Endothelial cell of umbilical vein (primary cell): ENCODE measurements at regions not wholly inside any gene's neighbourhood (a gene's known extent, or its start where the extent isn't known, plus 50 kb on each side); places are given as distances from the start of the nearest gene placed in this dataset.

Experiments
- BruUV-seq: library from RNA; stranded (reverse); fragments of 400-500 nt; replicated peaks from 2 replicates; lab custom pipeline; 2021; lab: Mats Ljungman, UMichigan
- CTCF ChIA-PET: fragments of 300-600, 350-600 bp; sonication (Branson Sonifier 250); formaldehyde crosslinking; loops from one replicate; lab custom pipeline; 2021; ENCODE audit warnings: antibody characterized with exemption, inconsistent platforms; lab: Charles Lee
- POLR2A ChIA-PET: fragments of 300-600, 350-600 bp; sonication (Branson Sonifier 250); formaldehyde crosslinking; loops from one replicate; lab custom pipeline; 2021; ENCODE audit warnings: antibody characterized with exemption, inconsistent platforms; lab: Charles Lee
- DNase-seq: peaks from one replicate; pipeline ENCODE4 v3.0.0-alpha.2; 2011; ENCODE audit warnings: low read depth, low spot score
- FAIRE-seq: peaks from 2 replicates; lab custom pipeline; 2011; peaks lifted over from hg19 to GRCh38; lab: Jason Lieb, UNC
- H2AFZ ChIP-seq: 2 replicates; pipeline ENCODE4 v1.6.0; 2012; ENCODE audit warnings: low read depth, low read length, control low read depth, inconsistent platforms
- H3K27ac ChIP-seq: 2 replicates; pipeline ENCODE4 v1.5.1; 2011; ENCODE audit warnings: low read depth, mild to moderate bottlenecking, control low read depth, low read length, moderate library complexity; ENCODE audit not compliant: insufficient read depth
- H3K27me3 ChIP-seq, 2 experiments: 2 replicates each; pipeline versions ENCODE4 v1.6.0 to v1.6.1; 2011; ENCODE audit warnings: low read length in 2 of 2, mixed read lengths in 1 of 2; ENCODE audit not compliant: control insufficient read depth in 2 of 2, insufficient read depth in 2 of 2
- H3K36me3 ChIP-seq, 2 experiments: 2 replicates in 1 of 2; 3 replicates in 1 of 2; pipeline ENCODE4 v1.5.1; 2011; ENCODE audit warnings: low read length in 2 of 2, mild to moderate bottlenecking in 1 of 2, moderate library complexity in 1 of 2; ENCODE audit not compliant: control insufficient read depth in 2 of 2, insufficient read depth in 2 of 2; ENCODE audit errors: extremely low read depth in 1 of 2
- H3K4me1 ChIP-seq: 3 replicates; pipeline ENCODE4 v1.5.1; 2011; ENCODE audit warnings: mild to moderate bottlenecking, low read length; ENCODE audit not compliant: control insufficient read depth, insufficient read depth; ENCODE audit errors: extremely low read depth
- H3K4me2 ChIP-seq: 2 replicates; pipeline ENCODE4 v1.6.1; 2011; ENCODE audit warnings: low read length, control low read depth, mixed read lengths; ENCODE audit not compliant: insufficient read depth
- H3K4me3 ChIP-seq, 3 experiments: fragments of 200-600 bp in 1 of 3; sonication (generic), shearing (Covaris generic) in 1 of 3; replicated peaks in 1 of 3; 2 replicates each; pipeline ENCODE4 v1.5.1; 2011 to 2016; ENCODE audit warnings: control low read depth in 3 of 3, low read length in 3 of 3, mild to moderate bottlenecking in 2 of 3, inconsistent platforms in 1 of 3, low read depth in 1 of 3, moderate library complexity in 1 of 3; ENCODE audit not compliant: insufficient read depth in 1 of 3
- H3K79me2 ChIP-seq: 2 replicates; pipeline ENCODE4 v1.6.0; 2012; ENCODE audit warnings: low read length, inconsistent platforms; ENCODE audit not compliant: control insufficient read depth, insufficient read depth
- H3K9ac ChIP-seq: replicated peaks from 2 replicates; pipeline ENCODE3; 2011; ENCODE audit warnings: low read length, control low read depth; ENCODE audit not compliant: insufficient read depth; ENCODE audit errors: extremely low read depth
- H3K9me1 ChIP-seq: replicated peaks from 3 replicates; pipeline ENCODE4 v1.6.0; 2011; ENCODE audit warnings: mild to moderate bottlenecking, low read length; ENCODE audit not compliant: control insufficient read depth, insufficient read depth; ENCODE audit errors: extremely low read depth
- H3K9me3 ChIP-seq: replicated peaks from 2 replicates; pipeline ENCODE4 v1.5.1; 2012; ENCODE audit warnings: low read length, inconsistent platforms; ENCODE audit not compliant: control insufficient read depth, insufficient read depth
- H4K20me1 ChIP-seq: replicated peaks from 2 replicates; pipeline ENCODE3; 2011; ENCODE audit warnings: mild to moderate bottlenecking, low read length; ENCODE audit not compliant: control insufficient read depth, insufficient read depth; ENCODE audit errors: extremely low read depth
- CTCF ChIP-seq, 2 donors: IDR thresholded peaks; 1 replicate in 1 of 2; 2 replicates in 1 of 2; pipeline ENCODE4 v1.5.1; 2011; ENCODE audit warnings: low read length in 2 of 2, mild to moderate bottlenecking in 2 of 2, moderate library complexity in 2 of 2, control low read depth in 1 of 2, inconsistent platforms in 1 of 2, low read depth in 1 of 2; ENCODE audit not compliant: insufficient read depth in 1 of 2; ENCODE audit errors: extremely low read depth in 1 of 2
- EZH2 ChIP-seq: IDR thresholded peaks from 2 replicates; pipeline ENCODE4 v1.6.1; 2012; ENCODE audit warnings: borderline replicate concordance, low read depth, mild to moderate bottlenecking, moderate library complexity, low read length, inconsistent platforms; ENCODE audit not compliant: severe bottlenecking
- FOS ChIP-seq: IDR thresholded peaks from 2 replicates; pipeline ENCODE4 v1.6.1; 2011; ENCODE audit warnings: mild to moderate bottlenecking, low read length, moderate library complexity, borderline replicate concordance; ENCODE audit not compliant: insufficient read depth
- GATA2 ChIP-seq: IDR thresholded peaks from 2 replicates; pipeline ENCODE4 v1.7.0; 2011; ENCODE audit warnings: low read depth, mild to moderate bottlenecking, moderate library complexity, mixed read lengths, low read length; ENCODE audit not compliant: insufficient read length, insufficient read depth
- JUN ChIP-seq: IDR thresholded peaks from 2 replicates; pipeline ENCODE4 v1.6.1; 2011; ENCODE audit warnings: borderline replicate concordance, low read depth; ENCODE audit not compliant: insufficient read length, insufficient read depth
- MYC ChIP-seq: IDR thresholded peaks from one replicate; pipeline ENCODE4 v1.6.1; 2011; ENCODE audit warnings: mild to moderate bottlenecking, low read depth, low read length
- POLR2A ChIP-seq: IDR thresholded peaks from 2 replicates; pipeline ENCODE4 v1.6.1; 2012; ENCODE audit warnings: low read depth, mild to moderate bottlenecking, control low read depth, low read length
- POLR2AphosphoS5 ChIP-seq: IDR thresholded peaks from 2 replicates; pipeline ENCODE4 v1.6.1; 2012; ENCODE audit warnings: low read depth, mild to moderate bottlenecking, control low read depth, low read length, moderate library complexity; ENCODE audit not compliant: insufficient read depth
- dilution Hi-C: fragments of 300-500 bp; cut with MboI; formaldehyde crosslinking; loops from one replicate; pipeline ENCODE4 v1.15.0; 2019; ENCODE audit warnings: low sequenced_read_pairs; ENCODE audit not compliant: extremely low pct_ligation_motif_present
- intact Hi-C: fragments of 100-400 bp; cut with micrococcal nuclease; formaldehyde crosslinking; loops from one replicate; pipeline ENCODE4 v1.10.0; 2022
- TF ChIP-seq, protein P1 (sequence below): IDR thresholded peaks from 2 replicates; pipeline ENCODE4 v1.6.1; 2011; ENCODE audit not compliant: insufficient read depth, insufficient read length

GRCh38 chr2:65866148-65866547, 433.7 kb upstream of the SPRED2 start:
- CTCF ChIA-PET: no interaction called here
- H3K27me3 ChIP-seq: no peaks in the 10 kb centered on the region
- no peak overlapping the region for H3K27ac ChIP-seq

More at GRCh38 chr2:65866148-65866547, 433.7 kb upstream of the SPRED2 start:
- Histone ChIP-seq H3K79me2 (no peaks in the 10 kb centered on the region), H3K36me3 (no peaks in the 10 kb centered on the region), H3K4me3 (no peak overlapping the region), H2AFZ (no peak overlapping the region), H3K4me2 (no peak overlapping the region), H3K9me1 (no peaks in the 10 kb centered on the region), H3K9ac (no peak overlapping the region), H4K20me1 (no peaks in the 10 kb centered on the region), H3K4me1 (no peaks in the 10 kb centered on the region), H3K9me3 (no peaks in the 10 kb centered on the region)
- intact Hi-C loops: no loop called here
- BruUV-seq: no TSS peak
- no peak for DNase-seq
- no peak for FAIRE-seq
- dilution Hi-C loops: no loop called here
- TF ChIP-seq EZH2 (no peak), POLR2A (no peak), FOS (no peak), GATA2 (no peak), MYC (no peak), CTCF (IDR thresholded peaks at IDR 0.05; ENCODE audit: extremely low read depth in 1 of 2, insufficient read depth in 1 of 2, low read depth in 1 of 2, low read length in 2 of 2) (no peak), POLR2AphosphoS5 (no peak), JUN (no peak)
- TF ChIP-seq, protein P1, sequence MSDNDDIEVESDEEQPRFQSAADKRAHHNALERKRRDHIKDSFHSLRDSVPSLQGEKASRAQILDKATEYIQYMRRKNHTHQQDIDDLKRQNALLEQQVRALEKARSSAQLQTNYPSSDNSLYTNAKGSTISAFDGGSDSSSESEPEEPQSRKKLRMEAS: no peak
- POLR2A ChIA-PET: no interaction called here
